ENCODE measurements at regions not wholly inside any gene's neighbourhood (a gene's known extent, or its start where the extent isn't known, plus 50 kb on each side); places are given as distances from the start of the nearest gene placed in this dataset.

GRCh38 chr13:64377606-64378005 is 2852.5 kb downstream of the PCDH9 start:
- no peak for TF ChIP-seq CTCF (IDR thresholded peaks at IDR 0.05)
- TF ChIP-seq EP300 (IDR thresholded peaks at IDR 0.05), result no peak
- Histone ChIP-seq H3K27me3 (no peaks in the 10 kb centered on the region), H3K4me1 (no peaks in the 10 kb centered on the region), H3K9me3 (no peaks in the 10 kb centered on the region), H3K36me3 (no peaks in the 10 kb centered on the region), H3K4me3 (no peak overlapping the region), H3K27ac (no peak overlapping the region)
- 73 to 81% methylated on average over 1 of the region's 1 CpG for WGBS, 2 donors
- DNase-seq (ENCODE audit: low spot score in 2 of 2), result no peak

GRCh38 chr13:64371461-64371860 is 2858.7 kb downstream of the PCDH9 start:
- Histone ChIP-seq H3K4me1 (no peaks in the 10 kb centered on the region), H3K27ac (no peak overlapping the region), H3K9me3 (no peaks in the 10 kb centered on the region), H3K27me3 (no peaks in the 10 kb centered on the region), H3K36me3 (no peaks in the 10 kb centered on the region), H3K4me3 (no peak overlapping the region)
- WGBS, 2 donors, result 76 to 81% methylated on average over 2 of the region's 2 CpGs
- TF ChIP-seq CTCF (IDR thresholded peaks at IDR 0.05), result no peak
- TF ChIP-seq EP300 (IDR thresholded peaks at IDR 0.05), result no peak
- TF ChIP-seq POLR2A (IDR thresholded peaks at IDR 0.05), result no peak
- DNase-seq (ENCODE audit: low spot score in 2 of 2), result no peak

DNA sequence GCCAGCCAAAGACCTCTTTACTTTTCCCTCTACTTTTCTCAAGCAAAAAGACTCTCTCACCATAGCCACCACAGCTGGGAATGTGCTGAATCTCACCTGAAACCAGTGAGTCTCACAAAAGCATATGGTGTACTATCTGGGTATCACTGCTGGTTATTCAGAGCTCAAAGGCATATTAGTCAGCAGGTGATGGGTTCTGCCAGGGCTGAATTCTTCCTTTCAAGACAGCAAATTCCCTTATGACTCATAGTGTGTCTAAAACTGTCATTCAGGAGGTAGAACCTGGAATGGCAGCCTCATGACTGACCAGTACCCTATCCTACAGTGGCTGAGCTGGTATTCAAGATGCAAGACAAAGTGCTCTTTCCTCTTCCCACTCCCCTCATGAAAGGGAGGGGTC is 2859.1 kb downstream of the PCDH9 start:
- H3K4me1 ChIP-seq, result no peaks in the 10 kb centered on the region
- H3K27ac ChIP-seq, result no peak overlapping the region
- TF ChIP-seq CTCF (IDR thresholded peaks at IDR 0.05), result no peak
- TF ChIP-seq EP300 (IDR thresholded peaks at IDR 0.05), result no peak
- no peak for TF ChIP-seq POLR2A (IDR thresholded peaks at IDR 0.05)
- no peaks in the 10 kb centered on the region for H3K9me3 ChIP-seq
- no peak overlapping the region for H3K4me3 ChIP-seq
- no peak for DNase-seq (ENCODE audit: low spot score in 2 of 2)
- no peaks in the 10 kb centered on the region for H3K27me3 ChIP-seq
- no peaks in the 10 kb centered on the region for H3K36me3 ChIP-seq

DNA sequence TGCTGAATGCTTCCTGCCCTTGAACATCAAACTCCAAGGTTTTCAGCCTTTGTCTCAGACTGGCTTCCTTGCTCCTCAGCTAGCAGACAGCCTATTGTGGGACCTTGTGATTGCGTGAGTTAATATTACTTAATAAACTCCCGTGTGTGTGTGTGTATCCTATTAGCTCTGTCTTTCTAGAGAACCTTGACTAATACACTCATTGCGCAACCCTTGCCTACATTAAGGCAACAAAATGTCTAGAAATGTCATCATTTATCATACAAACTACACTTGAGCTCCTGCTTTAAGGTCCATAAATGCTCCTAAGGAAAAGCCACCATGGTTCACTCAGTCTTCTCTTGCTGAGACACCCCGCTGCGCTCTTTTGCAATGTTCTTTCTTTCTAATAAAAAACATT is 2861.0 kb downstream of the PCDH9 start:
- Histone ChIP-seq H3K4me3 (no peak overlapping the region), H3K27me3 (no peaks in the 10 kb centered on the region), H3K27ac (no peak overlapping the region), H3K9me3 (no peaks in the 10 kb centered on the region), H3K4me1 (no peaks in the 10 kb centered on the region), H3K36me3 (no peaks in the 10 kb centered on the region)
- 87 to 89% methylated on average over 5 of the region's 5 CpGs for WGBS, 2 donors
- TF ChIP-seq EP300 (IDR thresholded peaks at IDR 0.05) (no peak), POLR2A (IDR thresholded peaks at IDR 0.05) (no peak), CTCF (IDR thresholded peaks at IDR 0.05) (no peak)
- DNase-seq (ENCODE audit: low spot score in 2 of 2), result no peak

DNA sequence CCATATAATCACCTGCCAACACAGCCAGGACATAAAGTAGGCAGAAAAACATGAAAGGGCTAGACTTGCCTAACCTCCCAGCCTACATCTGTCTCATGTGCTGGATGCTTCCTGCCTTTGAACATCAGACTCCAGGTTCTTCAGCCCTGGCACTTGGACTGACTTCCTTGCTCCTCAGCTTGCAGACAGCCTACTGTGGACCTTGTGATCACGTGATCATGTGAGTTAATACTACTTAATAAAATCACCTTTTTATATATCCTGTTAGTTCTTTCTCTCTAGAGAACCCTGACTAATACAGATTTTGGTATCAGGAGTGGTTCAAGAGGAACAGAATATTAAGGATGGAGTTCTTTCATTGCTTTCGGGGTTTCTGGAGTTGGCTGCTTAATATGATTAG is 2867.6 kb downstream of the PCDH9 start:
- no peak for TF ChIP-seq CTCF (IDR thresholded peaks at IDR 0.05)
- no peak for TF ChIP-seq EP300 (IDR thresholded peaks at IDR 0.05)
- no peak for TF ChIP-seq POLR2A (IDR thresholded peaks at IDR 0.05)
- no peaks in the 10 kb centered on the region for H3K27me3 ChIP-seq
- no peaks in the 10 kb centered on the region for H3K9me3 ChIP-seq
- WGBS, 2 donors, result 88 to 96% methylated on average over 2 of the region's 2 CpGs
- DNase-seq (ENCODE audit: low spot score in 2 of 2), result no peak
- no peak overlapping the region for H3K27ac ChIP-seq
- H3K4me1 ChIP-seq, result no peaks in the 10 kb centered on the region
- H3K36me3 ChIP-seq, result no peaks in the 10 kb centered on the region
- no peak overlapping the region for H3K4me3 ChIP-seq
